B cell (primary cell): ENCODE measurements at regions not wholly inside any gene's neighbourhood (a gene's known extent, or its start where the extent isn't known, plus 50 kb on each side); places are given as distances from the start of the nearest gene placed in this dataset.

Source experiments
- CTCF ChIP-seq: fragments of 200-600 bp; IDR thresholded peaks from one replicate; pipeline ENCODE4 v1.8.0; 2022; ENCODE audit warnings: antibody characterized with exemption, mild to moderate bottlenecking
- EZH2 ChIP-seq: IDR thresholded peaks from 2 replicates; pipeline ENCODE4 v1.6.1; 2012; ENCODE audit warnings: borderline replicate concordance, low read depth, mild to moderate bottlenecking, moderate library complexity, low read length; ENCODE audit not compliant: insufficient read depth, poor library complexity, severe bottlenecking

- TF ChIP-seq CTCF (no peak), EZH2 (no peak)
Measured at GRCh38 chr20:53737396-53738038, 143.9 kb upstream of the ZNF217 start.
